H1 (cell line): ENCODE measurements at regions not wholly inside any gene's neighbourhood (a gene's known extent, or its start where the extent isn't known, plus 50 kb on each side); places are given as distances from the start of the nearest gene placed in this dataset.

Source experiments
- CTCF ChIA-PET: fragments of 300-600 bp; sonication (Branson Sonifier 250); formaldehyde crosslinking; loops from one replicate; lab custom pipeline; 2021; ENCODE audit not compliant: partially characterized antibody; lab: Charles Lee
- POLR2A ChIA-PET: fragments of 300-600 bp; sonication (Branson Sonifier 250); formaldehyde crosslinking; loops from one replicate; lab custom pipeline; 2021; ENCODE audit warnings: inconsistent platforms; ENCODE audit not compliant: partially characterized antibody; lab: Charles Lee
- DNase-seq, 2 experiments: peaks; one replicate each; pipeline versions ENCODE4 v3.0.0 to v3.0.0-alpha.2; 2010 to 2022; ENCODE audit warnings: low spot score in 2 of 2, low read depth in 1 of 2, mixed read lengths in 1 of 2
- FAIRE-seq: peaks from 2 replicates; lab custom pipeline; 2011; peaks lifted over from hg19 to GRCh38; lab: Jason Lieb, UNC
- H2AFZ ChIP-seq: 2 replicates; pipeline ENCODE4 v1.8.1; 2012; ENCODE audit warnings: low read length, inconsistent platforms
- H2AK5ac ChIP-seq: 2 replicates; pipeline ENCODE4 v1.6.1; 2013; ENCODE audit warnings: low read depth, low read length
- H2BK120ac ChIP-seq: replicated peaks from 2 replicates; pipeline ENCODE3; 2013; ENCODE audit warnings: low read depth, low read length, inconsistent platforms
- H2BK12ac ChIP-seq: 2 replicates; pipeline ENCODE4 v1.6.1; 2013; ENCODE audit warnings: low read depth, low read length
- H2BK15ac ChIP-seq: 2 replicates; pipeline ENCODE4 v1.6.1; 2013; ENCODE audit warnings: low read length
- H2BK20ac ChIP-seq: 2 replicates; pipeline ENCODE4 v1.6.1; 2013; ENCODE audit warnings: low read length
- H2BK5ac ChIP-seq: 2 replicates; pipeline ENCODE4 v1.6.1; 2013; ENCODE audit warnings: low read depth, low read length
- H3K14ac ChIP-seq: 2 replicates; pipeline ENCODE4 v1.6.1; 2013; ENCODE audit warnings: inconsistent platforms; ENCODE audit not compliant: insufficient read length
- H3K18ac ChIP-seq: 2 replicates; pipeline ENCODE4 v1.6.1; 2013; ENCODE audit warnings: low read length; ENCODE audit errors: extremely low read depth
- H3K23ac ChIP-seq: 2 replicates; pipeline ENCODE4 v1.6.1; 2013; ENCODE audit warnings: inconsistent platforms; ENCODE audit not compliant: insufficient read length
- H3K23me2 ChIP-seq: 2 replicates; pipeline ENCODE4 v1.6.1; 2013; ENCODE audit warnings: low read depth, low read length
- H3K27ac ChIP-seq: 2 replicates; pipeline ENCODE4 v1.6.1; 2011; ENCODE audit warnings: low read depth, low read length, inconsistent platforms
- H3K27me3 ChIP-seq, 4 experiments: replicated peaks in 1 of 4; 1 replicate in 1 of 4; 2 replicates in 3 of 4; pipeline versions ENCODE4 v1.6.1 to v1.8.1; 2011 to 2013; ENCODE audit warnings: low read length in 3 of 4, mild to moderate bottlenecking in 3 of 4, inconsistent platforms in 2 of 4, mixed read lengths in 2 of 4, moderate library complexity in 1 of 4; ENCODE audit not compliant: control insufficient read depth in 3 of 4, insufficient read depth in 3 of 4; ENCODE audit errors: extremely low read depth in 1 of 4
- H3K36me3 ChIP-seq, 4 experiments: 2 replicates each; pipeline versions ENCODE4 v1.6.1 to v1.8.1; 2011 to 2013; ENCODE audit warnings: mild to moderate bottlenecking in 4 of 4, low read length in 3 of 4, moderate library complexity in 2 of 4, control low read depth in 1 of 4, inconsistent platforms in 1 of 4; ENCODE audit not compliant: insufficient read depth in 4 of 4, control insufficient read depth in 2 of 4
- H3K4ac ChIP-seq: replicated peaks from 2 replicates; pipeline ENCODE3; 2013; ENCODE audit warnings: low read length, low read depth, mixed read lengths, inconsistent platforms; ENCODE audit not compliant: insufficient read length
- H3K4me1 ChIP-seq, 4 experiments: replicated peaks in 1 of 4; 1 replicate in 1 of 4; 2 replicates in 3 of 4; pipeline versions ENCODE4 v1.6.1 to v1.8.1; 2011 to 2013; ENCODE audit warnings: low read length in 3 of 4, inconsistent platforms in 2 of 4, mixed read lengths in 1 of 4; ENCODE audit not compliant: insufficient read depth in 4 of 4, control insufficient read depth in 3 of 4
- H3K4me2 ChIP-seq, 2 experiments: 2 replicates each; pipeline versions ENCODE4 v1.6.1 to v1.8.1; 2011 to 2013; ENCODE audit warnings: low read depth in 2 of 2, low read length in 2 of 2, control low read depth in 1 of 2, inconsistent platforms in 1 of 2, mild to moderate bottlenecking in 1 of 2; ENCODE audit not compliant: insufficient read depth in 1 of 2
- H3K4me3 ChIP-seq, 4 experiments: fragments of 200-600, 300-600 bp in 1 of 4; sonication (generic), shearing (Covaris generic), sonication (Bioruptor Twin) in 1 of 4; 2 replicates each; pipeline versions ENCODE4 v1.5.1 to v1.8.1; 2011 to 2016; ENCODE audit warnings: low read length in 4 of 4, low read depth in 3 of 4, control low read depth in 2 of 4, inconsistent platforms in 2 of 4, mild to moderate bottlenecking in 2 of 4, mixed read lengths in 1 of 4, moderate library complexity in 1 of 4; ENCODE audit not compliant: insufficient read depth in 2 of 4; ENCODE audit errors: extremely low read depth in 1 of 4
- H3K56ac ChIP-seq: replicated peaks from 2 replicates; pipeline ENCODE3; 2013; ENCODE audit warnings: low read depth, mild to moderate bottlenecking, mixed read lengths, low read length, inconsistent platforms; ENCODE audit not compliant: insufficient read length
- H3K79me1 ChIP-seq: 2 replicates; pipeline ENCODE4 v1.6.1; 2013; ENCODE audit warnings: low read depth, low read length, control low read depth
- H3K79me2 ChIP-seq, 2 experiments: 2 replicates each; pipeline versions ENCODE4 v1.6.1 to v1.8.1; 2012 to 2013; ENCODE audit warnings: low read length in 2 of 2, mild to moderate bottlenecking in 2 of 2, inconsistent platforms in 1 of 2; ENCODE audit not compliant: insufficient read depth in 2 of 2, control insufficient read depth in 1 of 2
- H3K9ac ChIP-seq, 4 experiments: replicated peaks in 1 of 4; 1 replicate in 1 of 4; 2 replicates in 3 of 4; pipeline versions ENCODE4 v1.6.1 to v1.8.1; 2011 to 2013; ENCODE audit warnings: low read depth in 3 of 4, low read length in 3 of 4, control low read depth in 2 of 4, mild to moderate bottlenecking in 2 of 4, moderate library complexity in 2 of 4, inconsistent platforms in 1 of 4; ENCODE audit errors: extremely low read depth in 1 of 4
- H3K9me3 ChIP-seq, 2 experiments: 2 replicates each; pipeline versions ENCODE4 v1.6.1 to v1.8.1; 2012 to 2013; ENCODE audit warnings: mild to moderate bottlenecking in 2 of 2, moderate library complexity in 2 of 2, control low read depth in 1 of 2, inconsistent platforms in 1 of 2, low read depth in 1 of 2, low read length in 1 of 2, mixed read lengths in 1 of 2; ENCODE audit not compliant: insufficient read depth in 2 of 2
- H4K20me1 ChIP-seq, 2 experiments: replicated peaks in 1 of 2; 2 replicates each; pipeline versions ENCODE3 to v1.8.1; 2011 to 2013; ENCODE audit warnings: inconsistent platforms in 2 of 2, low read length in 2 of 2, mild to moderate bottlenecking in 1 of 2; ENCODE audit not compliant: insufficient read depth in 2 of 2, control insufficient read depth in 1 of 2
- H4K5ac ChIP-seq: 2 replicates; pipeline ENCODE4 v1.6.1; 2013; ENCODE audit warnings: low read length, low read depth, mixed read lengths, inconsistent platforms; ENCODE audit not compliant: insufficient read length
- H4K8ac ChIP-seq: 2 replicates; pipeline ENCODE4 v1.8.0; 2013; ENCODE audit warnings: mild to moderate bottlenecking, moderate library complexity, low read length, inconsistent platforms; ENCODE audit not compliant: insufficient read depth; ENCODE audit errors: extremely low read depth
- H4K91ac ChIP-seq: replicated peaks from 2 replicates; pipeline ENCODE3; 2013; ENCODE audit warnings: low read length, mixed read lengths, inconsistent platforms; ENCODE audit not compliant: insufficient read length
- RFX5 ChIP-seq: IDR thresholded peaks from 2 replicates; pipeline ENCODE4 v1.6.1; 2011; ENCODE audit warnings: low read depth, low read length, improper control_type of control experiment, borderline replicate concordance
- WGBS, 2 experiments: shearing (Covaris generic) in 1 of 2; methylation state at CpG; one replicate each; pipeline versions ENCODE4 v1.1.6 to v1.1.7; 2013 to 2015; ENCODE audit warnings: low lambda C conversion rate in 2 of 2, mixed read lengths in 2 of 2, inconsistent platforms in 1 of 2, low coverage in 1 of 2, missing lambda C conversion rate in 1 of 2; ENCODE audit not compliant: insufficient replicate concordance in 2 of 2, insufficient coverage in 1 of 2, insufficient read length in 1 of 2; ENCODE audit errors: extremely low coverage in 1 of 2, missing lambda C conversion rate in 1 of 2; 5-methylcytosine and 5-hydroxymethylcytosine counted together

- H2BK15ac ChIP-seq = no peak overlapping the region
- H2BK5ac ChIP-seq = no peak overlapping the region
- H3K27me3 ChIP-seq = no peaks in the 10 kb centered on the region
- TF ChIP-seq RFX5 = no peak
- H3K56ac ChIP-seq = no peak overlapping the region
- H3K9me3 ChIP-seq = peaks cover 0 to 3% of the 10 kb centered on the region in 2 experiments; a peak in 1 of 4 replicates
- DNase-seq = no peak
- no peak overlapping the region for H2BK20ac ChIP-seq
- H2BK120ac ChIP-seq = no peak overlapping the region
- no peak overlapping the region for H2AFZ ChIP-seq
- no peaks in the 10 kb centered on the region for H3K79me2 ChIP-seq
- H3K18ac ChIP-seq = no peak overlapping the region
- no peak overlapping the region for H2AK5ac ChIP-seq
- no peaks in the 10 kb centered on the region for H4K20me1 ChIP-seq
- no peak overlapping the region for H3K4me2 ChIP-seq
- H3K14ac ChIP-seq = no peak overlapping the region
- H3K4ac ChIP-seq = no peak overlapping the region
- no peak overlapping the region for H4K91ac ChIP-seq
- H3K4me1 ChIP-seq = no peaks in the 10 kb centered on the region
- no peak overlapping the region for H3K23ac ChIP-seq
- H4K8ac ChIP-seq = no peak overlapping the region
- ChIA-PET CTCF (interaction anchor here (0.9 to 1.8 kb wide), 4 partner anchors 50 to 322 kb away, joined by 3 to 6 read pairs (median 4); no protein-coding TSS in a partner anchor), POLR2A (no interaction called here)
- no peaks in the 10 kb centered on the region for H3K36me3 ChIP-seq
- no peaks in the 10 kb centered on the region for H3K79me1 ChIP-seq
- no peak overlapping the region for H3K4me3 ChIP-seq
- no peaks in the 10 kb centered on the region for H3K23me2 ChIP-seq
- no peak overlapping the region for H4K5ac ChIP-seq
- 69% methylated on average over 4 of the region's 4 CpGs; no CpG with 5 or more reads in 1 of the 2 experiments for WGBS, 2 experiments
- no peak overlapping the region for H2BK12ac ChIP-seq
- no peak for FAIRE-seq
- no peak overlapping the region for H3K9ac ChIP-seq
- H3K27ac ChIP-seq = no peak overlapping the region
Measured at GRCh38 chr10:6969659-6970058, 389.6 kb upstream of the PRKCQ start.
